ENCODE measurements at regions not wholly inside any gene's neighbourhood (a gene's known extent, or its start where the extent isn't known, plus 50 kb on each side); places are given as distances from the start of the nearest gene placed in this dataset.

DNA sequence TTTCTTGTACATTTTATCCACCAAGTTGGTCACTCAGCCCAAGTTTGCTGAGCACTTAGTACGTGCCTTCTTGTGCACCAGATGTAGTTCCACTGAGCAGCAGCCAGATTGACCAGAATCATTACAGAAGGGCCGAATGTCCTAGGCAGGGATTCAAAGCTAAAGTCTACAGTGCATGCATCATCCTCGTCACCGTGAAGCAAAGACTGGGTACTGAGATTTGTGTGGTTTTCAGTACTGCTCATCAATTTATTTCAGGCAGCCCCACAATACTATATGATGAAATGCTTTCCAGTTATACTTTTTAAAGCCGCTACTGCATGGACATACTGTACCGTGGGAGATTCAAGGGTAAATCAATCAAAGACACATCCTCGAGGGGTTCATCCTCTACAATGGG, 227.0 kb downstream of the ARRDC4 start:
- in situ Hi-C loops (cut with MboI; ENCODE audit: low sequenced_read_pairs), result no loop called here

DNA sequence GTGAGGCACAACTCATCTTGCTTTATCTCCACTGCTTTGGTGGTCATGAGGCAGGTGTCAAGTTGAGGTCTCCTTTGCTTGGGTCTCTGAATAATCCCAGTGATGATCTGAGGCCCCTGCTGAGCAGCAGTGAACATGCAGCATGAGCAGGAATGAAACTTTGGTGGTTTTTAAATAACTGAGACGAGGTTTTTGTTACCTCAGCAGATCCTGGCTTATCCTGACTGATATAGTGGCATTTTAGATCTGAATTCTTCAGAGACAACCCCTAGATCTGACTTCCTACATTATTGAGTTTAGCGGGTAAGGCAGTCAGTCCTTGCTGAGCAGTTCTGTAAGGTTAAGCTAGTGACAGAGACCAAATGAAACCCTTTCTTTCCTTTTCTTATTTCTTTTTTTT, 230.4 kb downstream of the ARRDC4 start:
- in situ Hi-C loops (cut with MboI; ENCODE audit: low sequenced_read_pairs), result no loop called here

DNA sequence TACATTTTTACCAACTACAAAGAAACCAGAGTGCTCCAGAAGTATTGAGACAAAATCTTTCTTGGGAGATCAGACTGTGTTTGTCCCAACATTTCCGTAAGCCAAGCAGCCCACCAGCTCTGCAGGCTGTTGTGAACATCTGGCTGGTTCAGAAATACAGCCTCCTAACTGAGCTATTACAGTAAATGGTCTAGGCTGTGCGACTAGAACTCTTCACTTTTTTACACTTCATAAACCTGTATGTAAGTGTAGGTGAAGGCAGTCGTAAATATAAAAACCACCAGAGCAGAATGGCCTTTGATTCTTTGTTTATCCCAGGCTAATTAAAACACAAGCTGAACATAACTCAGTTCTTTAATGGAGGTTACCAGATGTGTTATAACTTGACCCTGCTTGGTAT, 235.3 kb downstream of the ARRDC4 start:
- in situ Hi-C loops (cut with MboI; ENCODE audit: low sequenced_read_pairs), result no loop called here

DNA sequence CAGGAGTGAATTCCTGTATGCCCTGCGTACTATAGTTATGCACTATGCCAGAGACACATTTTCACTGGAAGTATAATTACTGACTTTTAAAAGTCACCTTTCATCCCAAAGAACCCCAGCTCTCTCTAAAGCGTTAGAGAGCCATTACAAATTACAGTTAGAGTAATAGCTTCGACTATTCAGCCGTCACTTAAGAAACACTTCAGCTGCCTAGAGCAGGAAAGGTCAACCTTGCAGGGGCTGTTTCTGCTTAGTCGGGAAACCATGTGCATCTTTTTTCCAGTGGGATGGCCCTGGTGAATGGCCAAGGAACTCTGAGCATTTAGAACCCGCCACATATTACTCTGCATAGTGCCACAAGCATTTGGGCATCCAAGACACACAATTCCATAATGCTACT, 235.9 kb downstream of the ARRDC4 start:
- in situ Hi-C loops (cut with MboI; ENCODE audit: low sequenced_read_pairs), result no loop called here

DNA sequence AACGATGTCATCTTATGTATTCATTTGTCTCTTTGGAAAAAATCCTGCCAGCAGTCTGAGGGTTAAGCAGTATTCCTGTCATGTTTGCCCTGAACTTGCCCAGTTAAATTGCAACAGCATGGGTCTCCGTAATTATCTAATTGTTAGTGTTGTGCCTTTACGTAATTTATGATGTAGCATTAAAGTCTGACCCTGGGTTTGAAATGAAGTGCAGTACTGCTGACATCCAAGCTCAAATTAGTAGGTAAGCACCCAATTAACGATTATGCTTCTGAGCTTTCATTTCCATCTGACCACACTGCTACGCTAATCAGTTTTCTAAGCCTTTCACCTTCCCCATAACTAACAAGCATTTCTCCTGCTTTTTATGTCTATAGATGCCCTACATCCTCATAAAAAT, 241.8 kb downstream of the ARRDC4 start:
- in situ Hi-C loops (cut with MboI; ENCODE audit: low sequenced_read_pairs), result no loop called here

DNA sequence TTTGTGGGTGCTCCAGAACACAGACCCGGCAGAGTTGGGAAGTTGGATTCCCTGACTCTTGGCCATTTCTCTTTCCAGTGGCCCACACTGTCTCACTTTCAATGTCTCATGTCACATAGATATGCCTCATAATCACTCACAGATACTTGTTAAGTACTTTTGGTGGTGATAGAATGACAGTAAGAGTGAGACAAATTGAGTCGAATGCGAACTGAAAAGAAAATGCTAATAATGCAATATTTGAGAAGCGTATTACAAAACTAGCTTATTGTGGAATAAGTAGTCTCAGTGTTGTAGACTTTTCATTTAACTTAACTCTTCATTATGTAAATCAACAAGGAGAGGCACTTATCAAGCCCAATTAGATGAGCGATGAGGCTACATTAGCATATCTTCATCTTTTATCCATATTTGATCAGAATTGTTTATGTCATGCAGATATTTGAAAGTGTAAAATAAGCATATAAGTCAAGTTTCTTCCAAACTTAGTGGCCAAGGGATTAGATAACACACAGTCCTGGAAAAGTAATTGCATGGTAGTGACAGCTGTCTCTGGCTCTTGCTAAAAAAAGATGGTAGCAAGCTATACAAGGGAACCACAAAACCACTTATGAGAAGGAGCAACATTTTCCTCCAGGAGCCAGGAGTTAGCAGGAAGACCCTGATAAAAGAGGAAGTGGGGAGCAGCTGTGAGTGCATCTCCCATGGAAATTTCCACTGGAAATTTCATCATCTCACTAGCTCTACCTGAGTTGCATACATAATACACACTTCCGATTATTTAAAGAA, 243.6 kb downstream of the ARRDC4 start:
- in situ Hi-C loops (cut with MboI; ENCODE audit: low sequenced_read_pairs), result no loop called here

DNA sequence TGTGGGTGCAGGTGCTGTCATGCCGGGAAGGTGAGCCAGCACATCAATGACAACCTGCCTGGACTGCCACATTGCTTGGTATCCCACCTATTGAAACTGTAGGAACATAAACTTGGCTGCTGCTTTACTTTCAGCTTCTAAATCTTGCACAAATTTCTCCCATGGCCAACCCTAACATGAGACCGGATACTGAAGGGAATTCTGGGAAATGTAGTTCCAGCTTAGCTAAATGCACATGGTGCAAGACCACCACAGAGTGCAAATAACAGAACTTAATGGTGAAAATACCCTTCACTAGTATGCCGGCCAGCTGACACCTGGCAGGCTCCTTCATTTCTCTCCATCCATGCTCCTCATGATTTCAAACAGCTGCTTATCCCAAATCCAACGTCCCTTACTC, 247.4 kb downstream of the ARRDC4 start:
- in situ Hi-C loops (cut with MboI; ENCODE audit: low sequenced_read_pairs), result no loop called here

DNA sequence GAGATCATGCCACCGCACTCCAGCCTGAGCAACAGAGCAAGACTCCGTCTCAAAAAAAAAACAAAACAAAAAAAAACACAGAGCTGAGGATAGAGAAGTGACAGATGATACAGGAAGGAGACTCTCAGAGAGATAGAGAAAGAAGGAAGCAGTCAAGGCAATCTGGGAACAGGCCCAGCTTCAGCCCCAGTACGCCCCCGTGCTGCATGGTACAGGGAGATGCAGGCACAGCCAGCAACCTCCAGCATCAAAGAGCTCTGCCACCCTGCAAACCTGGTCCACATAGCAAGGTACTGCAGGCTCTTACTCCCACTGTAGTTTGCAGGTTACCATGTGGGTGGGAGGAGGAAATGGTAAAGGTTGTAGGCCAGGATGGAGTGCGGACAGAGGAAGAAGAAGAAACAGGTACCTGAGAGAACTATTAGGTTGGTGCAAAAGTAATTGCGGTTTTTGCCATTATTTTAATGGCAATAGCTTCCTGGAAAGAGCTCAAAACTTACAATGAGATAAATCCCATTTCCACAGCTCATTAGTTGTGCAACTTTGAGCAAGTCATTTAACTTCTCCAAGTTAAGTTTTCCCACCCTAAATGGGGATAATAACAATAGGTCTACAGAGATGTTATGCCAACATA, 253.0 kb downstream of the ARRDC4 start:
- in situ Hi-C loops (cut with MboI; ENCODE audit: low sequenced_read_pairs), result no loop called here

DNA sequence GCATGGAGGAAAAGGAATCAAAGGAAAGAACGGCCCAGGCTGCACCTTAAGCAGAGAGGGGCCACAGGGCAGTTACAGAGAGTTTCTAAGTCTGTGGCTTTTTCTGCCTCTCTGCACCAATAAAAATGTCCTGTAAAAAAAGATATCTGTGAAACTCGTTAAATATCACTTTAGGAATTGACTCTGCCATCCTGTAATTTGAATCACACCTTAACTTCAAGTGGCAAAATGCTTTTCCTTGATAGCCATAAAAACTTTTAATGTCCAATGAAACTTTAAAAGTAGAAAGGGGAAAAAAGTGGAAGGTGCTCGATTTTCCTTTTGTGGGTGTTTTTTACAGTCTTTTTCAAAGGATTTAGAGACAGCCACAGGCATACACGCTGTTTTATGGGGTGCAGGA, 255.7 kb downstream of the ARRDC4 start:
- in situ Hi-C loops (cut with MboI; ENCODE audit: low sequenced_read_pairs), result no loop called here

DNA sequence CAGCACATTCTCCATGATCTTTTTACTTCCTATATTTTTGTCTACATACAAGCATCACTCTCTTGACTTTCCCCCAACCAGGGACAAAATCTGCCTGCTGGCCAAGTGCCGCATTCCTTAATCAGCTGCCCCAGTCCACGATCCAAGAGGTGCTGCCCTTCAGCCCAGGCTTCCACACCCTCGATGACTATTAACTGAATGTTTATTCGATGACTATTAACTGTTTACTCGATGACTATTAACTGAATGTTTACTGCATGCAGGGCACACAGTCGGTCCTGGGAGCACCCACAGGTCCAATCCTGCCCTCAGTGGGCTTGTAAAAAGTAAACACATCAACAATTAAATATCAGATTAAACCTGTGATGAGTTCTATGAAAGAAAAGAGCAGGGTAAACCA, 256.9 kb downstream of the ARRDC4 start:
- in situ Hi-C loops (cut with MboI; ENCODE audit: low sequenced_read_pairs), result no loop called here

DNA sequence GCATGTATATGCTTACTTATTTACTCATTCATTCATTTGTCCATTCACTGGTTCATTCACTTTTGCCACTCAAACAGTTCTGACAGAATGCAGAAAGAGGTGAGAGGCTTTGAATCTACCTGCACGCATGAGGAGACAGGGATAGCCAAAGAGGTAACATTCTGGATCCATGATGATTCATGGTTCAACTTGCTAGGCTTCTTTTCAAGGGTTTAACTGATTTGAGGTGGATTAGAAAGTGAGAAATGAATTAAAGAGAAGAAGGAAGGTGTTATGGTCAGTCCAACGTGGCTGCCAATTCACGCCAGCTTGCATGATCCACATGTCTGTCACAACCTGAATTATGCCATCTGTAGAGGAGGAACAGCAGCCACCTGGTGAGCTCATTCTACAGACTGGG, 260.6 kb downstream of the ARRDC4 start:
- in situ Hi-C loops (cut with MboI; ENCODE audit: low sequenced_read_pairs), result no loop called here

DNA sequence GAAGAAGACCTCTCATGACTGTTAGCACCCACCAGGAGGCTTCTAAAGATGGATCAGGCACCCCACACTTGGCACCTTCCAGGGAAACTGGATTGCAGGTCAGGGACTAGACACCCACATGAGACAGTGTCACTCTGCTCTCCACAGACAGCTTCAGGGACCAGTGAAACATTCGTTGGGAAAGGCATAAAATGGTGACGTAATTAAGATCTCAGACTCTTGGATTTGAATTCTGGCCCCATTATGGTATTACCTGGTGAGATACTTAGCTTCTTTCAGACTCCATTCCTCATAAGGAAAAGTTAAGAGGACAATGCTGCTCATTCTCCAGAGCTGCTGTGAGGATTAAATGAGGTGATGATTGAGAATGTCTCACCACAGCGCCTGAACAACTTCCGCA, 261.1 kb downstream of the ARRDC4 start:
- in situ Hi-C loops (cut with MboI; ENCODE audit: low sequenced_read_pairs), result no loop called here

DNA sequence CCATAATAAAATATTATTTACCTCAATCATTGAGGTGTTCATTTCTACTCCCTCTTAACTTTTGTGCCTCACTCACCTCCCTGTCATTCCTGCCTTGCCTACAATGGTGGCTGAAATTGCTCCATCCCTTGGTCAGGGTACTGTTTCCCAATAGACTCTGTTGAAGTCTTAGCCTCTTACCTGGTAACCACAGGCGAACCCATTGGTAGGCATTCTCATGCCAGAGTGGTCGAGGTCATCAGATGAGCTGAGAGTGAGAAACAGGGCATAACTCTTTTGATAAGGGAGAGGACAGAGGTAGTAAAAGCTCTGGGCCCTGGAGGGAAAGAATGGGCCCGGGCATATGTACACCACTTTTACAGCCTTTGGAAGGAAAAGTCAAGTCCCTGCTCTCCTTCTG, 265.6 kb downstream of the ARRDC4 start:
- in situ Hi-C loops (cut with MboI; ENCODE audit: low sequenced_read_pairs), result no loop called here

DNA sequence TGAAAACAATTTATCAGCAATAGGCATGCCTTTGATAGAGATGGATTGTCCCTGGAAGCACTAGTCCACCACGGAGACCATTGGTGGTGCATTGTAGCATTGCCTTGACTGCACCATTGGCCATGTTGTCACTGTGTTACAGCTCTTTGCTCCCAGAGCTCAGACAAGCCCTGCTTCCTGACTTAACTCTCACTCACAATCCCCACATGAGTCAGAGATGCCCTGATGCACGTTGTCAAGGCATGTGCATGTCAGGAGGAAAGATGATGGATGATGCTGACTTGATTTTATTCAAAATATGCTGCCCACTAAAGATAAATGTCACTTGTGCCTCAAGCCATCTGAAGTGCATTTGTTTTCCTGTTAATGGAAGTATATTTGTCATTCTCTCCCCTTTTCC, 266.1 kb downstream of the ARRDC4 start:
- in situ Hi-C loops (cut with MboI; ENCODE audit: low sequenced_read_pairs), result no loop called here

DNA sequence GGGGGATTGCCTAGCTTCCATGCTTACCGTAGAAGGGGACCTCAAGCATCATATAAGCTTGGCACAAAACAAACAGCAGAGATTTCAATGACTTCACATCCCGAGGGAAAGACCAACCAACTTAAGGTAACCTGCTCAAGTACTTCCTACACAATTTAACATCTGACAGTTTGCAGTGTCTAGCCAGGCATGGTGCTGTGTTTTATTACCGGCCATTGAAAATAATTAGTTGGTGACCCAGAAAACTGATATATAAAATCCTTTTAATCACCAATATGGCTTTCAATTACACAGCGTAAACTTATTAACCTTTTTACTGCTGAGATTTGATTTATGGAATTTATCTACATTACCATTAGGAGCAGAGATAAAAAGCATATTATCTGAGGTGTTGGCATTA, 268.3 kb downstream of the ARRDC4 start:
- in situ Hi-C loops (cut with MboI; ENCODE audit: low sequenced_read_pairs), result no loop called here

DNA sequence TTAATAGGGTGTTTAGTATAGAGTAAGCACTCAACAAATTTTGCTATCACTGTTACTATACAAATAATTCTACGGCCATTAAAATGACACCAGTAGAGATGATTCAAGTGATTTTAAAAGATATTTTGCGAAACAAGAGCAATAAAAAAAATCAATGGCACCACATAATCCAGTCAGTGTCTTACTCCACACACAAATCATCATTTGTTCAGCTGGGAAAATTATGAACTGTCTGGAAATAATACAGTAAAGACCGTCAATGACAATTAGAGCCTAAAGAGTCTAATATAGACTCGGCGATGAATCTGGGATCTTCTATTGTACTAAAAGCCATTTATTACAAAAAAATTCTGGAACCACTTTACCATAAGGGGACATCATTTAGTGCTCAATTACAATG, 270.5 kb downstream of the ARRDC4 start:
- in situ Hi-C loops (cut with MboI; ENCODE audit: low sequenced_read_pairs), result no loop called here

DNA sequence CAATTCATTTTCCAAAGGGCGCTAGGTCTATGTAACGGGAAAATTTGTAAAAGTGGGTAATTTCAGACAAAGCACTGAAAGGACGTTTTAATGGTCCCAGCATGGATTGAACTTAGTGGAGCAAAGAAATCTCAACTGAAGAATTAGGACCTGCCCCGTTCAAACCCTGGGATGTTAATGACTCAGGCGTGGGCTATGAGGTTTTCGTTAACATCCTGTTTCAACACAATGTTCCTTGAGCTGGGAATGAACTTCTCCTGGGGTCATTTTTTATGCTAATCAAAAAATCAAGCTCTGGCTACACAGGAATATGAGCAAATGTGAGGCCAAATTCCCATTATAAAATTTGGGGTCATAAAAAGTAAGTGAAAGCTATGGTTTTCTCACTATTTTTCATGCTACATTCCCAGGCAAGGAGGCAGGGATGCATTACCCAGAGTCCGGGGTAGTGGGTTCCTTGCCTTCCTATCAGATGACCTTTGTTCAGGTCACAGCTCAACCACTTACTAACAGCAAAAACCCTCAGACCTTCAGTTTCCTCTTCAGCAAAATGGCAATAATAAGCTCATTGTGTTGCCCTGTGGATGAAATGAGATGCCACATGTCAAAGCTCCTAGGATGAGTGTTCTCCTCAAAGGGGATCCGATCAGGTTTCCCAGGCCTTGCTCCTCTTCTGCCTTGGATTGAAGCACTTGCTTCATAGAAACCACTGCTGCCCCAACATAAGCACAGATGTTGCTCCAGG, 271.4 kb downstream of the ARRDC4 start:
- in situ Hi-C loops (cut with MboI; ENCODE audit: low sequenced_read_pairs), result no loop called here

DNA sequence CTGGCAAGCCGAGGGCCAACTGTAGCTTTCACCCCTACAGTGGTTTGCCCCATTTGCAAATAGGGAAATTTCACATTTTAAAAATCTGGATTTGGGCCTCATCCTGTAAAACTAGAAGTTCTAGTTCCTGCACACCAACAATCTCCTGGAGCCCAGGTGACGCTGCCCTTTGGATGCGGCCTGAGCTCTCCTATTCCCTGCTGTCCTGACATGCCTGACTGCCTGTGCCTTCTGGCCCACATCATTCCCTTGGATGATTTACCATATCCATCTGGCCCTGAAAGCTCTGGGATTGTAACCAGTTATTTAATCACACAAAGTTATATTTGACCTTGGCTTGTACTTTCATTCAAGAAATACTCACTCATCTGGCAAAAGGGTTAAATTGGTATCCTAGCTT, 272.3 kb downstream of the ARRDC4 start:
- in situ Hi-C loops (cut with MboI; ENCODE audit: low sequenced_read_pairs), result no loop called here

DNA sequence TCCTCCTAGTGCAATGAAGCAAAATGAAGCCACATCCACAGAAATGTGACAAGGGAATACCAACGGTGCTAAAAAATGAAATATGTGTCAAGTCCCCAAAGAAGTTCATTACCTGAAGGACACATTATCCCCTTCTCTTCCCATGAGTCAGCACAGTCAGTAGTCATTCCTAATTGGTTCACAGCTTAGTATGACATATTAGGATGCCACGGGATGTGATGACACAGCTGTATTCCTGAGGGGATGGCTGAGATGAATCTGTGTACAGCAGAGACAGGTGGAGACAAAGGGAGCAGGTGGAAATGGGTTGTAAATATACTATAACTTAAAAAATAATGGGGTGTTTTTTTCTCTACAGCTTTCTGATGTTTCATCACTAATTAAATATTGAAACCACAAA, 273.4 kb downstream of the ARRDC4 start:
- in situ Hi-C loops (cut with MboI; ENCODE audit: low sequenced_read_pairs), result no loop called here

DNA sequence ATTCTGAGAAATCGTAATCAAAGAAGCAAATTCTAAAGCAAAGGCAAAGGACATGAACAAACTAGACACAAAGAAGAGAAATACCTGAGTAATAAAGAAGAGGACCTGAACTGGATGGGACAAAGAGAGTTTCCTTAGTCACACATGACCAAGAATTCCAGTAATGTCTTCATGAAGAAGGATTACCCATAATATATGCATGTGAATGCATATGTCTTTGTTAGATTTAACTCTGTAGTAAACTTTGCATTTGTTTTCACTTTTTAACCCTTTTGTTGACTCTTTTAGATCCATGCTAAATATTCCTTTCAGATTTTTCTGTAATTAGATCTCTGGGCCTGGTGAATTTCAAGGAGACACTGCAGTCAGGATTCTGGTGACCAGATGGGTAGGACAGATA, 279.8 kb downstream of the ARRDC4 start:
- in situ Hi-C loops (cut with MboI; ENCODE audit: low sequenced_read_pairs), result no loop called here

DNA sequence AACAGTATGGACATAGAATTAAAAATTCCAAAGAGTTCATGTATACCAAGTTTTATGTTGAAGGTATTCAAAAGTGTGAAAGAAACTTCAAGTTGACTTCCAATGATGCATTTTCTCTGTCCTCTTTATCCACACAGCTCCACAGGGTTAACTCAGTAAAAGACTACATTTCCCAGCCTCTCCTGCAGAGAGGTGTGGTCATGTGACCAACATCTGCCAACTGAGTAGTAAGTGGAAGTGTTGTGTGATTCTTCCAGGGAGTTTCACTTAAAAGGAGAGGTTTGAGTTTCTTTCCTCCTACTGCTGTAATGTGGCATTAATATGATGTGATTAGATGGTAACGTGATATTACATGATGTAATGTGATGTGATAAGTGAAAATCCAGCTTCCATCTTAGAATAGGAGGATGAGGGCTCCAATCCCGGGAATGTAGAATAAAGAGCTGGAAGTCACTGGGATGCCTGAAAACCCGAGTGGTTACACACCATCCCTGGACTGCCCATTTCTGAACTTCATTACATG, 280.6 kb downstream of the ARRDC4 start:
- in situ Hi-C loops (cut with MboI; ENCODE audit: low sequenced_read_pairs), result no loop called here

DNA sequence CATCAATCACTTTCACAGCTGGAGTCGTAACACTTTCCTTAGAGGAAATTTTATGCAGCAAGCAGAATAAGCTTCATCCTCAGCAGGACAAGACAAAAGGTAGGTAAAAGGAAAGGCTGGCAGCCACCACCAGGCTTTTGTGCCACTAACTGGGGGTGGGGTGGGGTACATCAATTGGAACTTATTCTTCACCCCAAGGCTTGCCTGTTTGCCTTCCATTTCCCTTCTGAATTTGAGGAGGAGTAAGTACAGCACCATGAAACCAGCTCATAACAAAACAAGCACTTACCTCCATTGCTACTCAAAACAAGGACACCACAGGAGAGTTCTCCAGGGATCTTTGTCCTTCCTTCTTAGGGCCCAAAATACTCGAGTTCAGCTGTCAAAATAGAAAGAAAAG, 296.8 kb downstream of the ARRDC4 start:
- in situ Hi-C loops (cut with MboI; ENCODE audit: low sequenced_read_pairs), result no loop called here

Measured in HL-60/S4 treated with retinoic acid at 250 ng/mL for 4 days and 3 days (cell line).